Activated T-cell treated with anti-CD3 and anti-CD28 coated beads, Interleukin-2, amount 50 U/mL, for 24 hours (primary cell): ENCODE measurements at regions not wholly inside any gene's neighbourhood (a gene's known extent, or its start where the extent isn't known, plus 50 kb on each side); places are given as distances from the start of the nearest gene placed in this dataset.
"Not testable (repeated sequence)": the region's sequence is repeated elsewhere in the genome, so short reads cannot be mapped to it uniquely, and the experiment has no call there.

Experiments used
- DNase-seq: peaks from one replicate; pipeline ENCODE4 v3.0.0-alpha.2; 2020
- H3K27ac Mint-ChIP-seq: 2 replicates; pipeline ENCODE4 v1.8.0; 2020; ENCODE audit warnings: mild to moderate bottlenecking, mixed read lengths
- H3K27me3 Mint-ChIP-seq: 2 replicates; pipeline ENCODE4 v1.8.0; 2020; ENCODE audit warnings: mixed read lengths
- H3K36me3 Mint-ChIP-seq: 2 replicates; pipeline ENCODE4 v1.8.0; 2020; ENCODE audit warnings: low read depth, mixed read lengths
- H3K4me1 Mint-ChIP-seq: 2 replicates; pipeline ENCODE4 v1.8.0; 2020; ENCODE audit warnings: low read depth, mixed read lengths
- H3K4me3 Mint-ChIP-seq: 2 replicates; pipeline ENCODE4 v1.8.0; 2020; ENCODE audit warnings: mild to moderate bottlenecking, moderate library complexity, mixed read lengths
- H3K9me3 Mint-ChIP-seq: 2 replicates; pipeline ENCODE4 v1.8.0; 2020; ENCODE audit warnings: mixed read lengths

DNA sequence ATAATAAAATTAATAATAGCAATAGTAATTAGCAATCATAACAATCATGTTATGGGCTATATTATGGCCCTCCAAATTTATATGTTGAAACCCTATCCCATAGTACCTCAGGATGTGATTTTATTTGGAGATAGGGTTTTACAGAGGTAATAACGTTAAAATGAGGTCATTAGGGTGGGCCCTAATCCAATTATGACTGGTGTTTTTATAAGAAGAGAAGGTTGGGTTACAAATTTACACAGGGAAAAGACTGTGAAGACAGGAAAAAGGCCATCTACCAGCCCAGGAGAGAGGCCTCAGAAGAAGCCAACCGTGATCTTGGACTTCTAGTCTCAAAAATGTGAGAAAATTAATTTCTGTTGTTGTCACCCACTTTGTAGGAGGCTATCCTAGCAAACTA lies 353.1 kb downstream of the CHL1 start:
- peaks cover 2% of the 10 kb centered on the region for H3K9me3 Mint-ChIP-seq

DNA sequence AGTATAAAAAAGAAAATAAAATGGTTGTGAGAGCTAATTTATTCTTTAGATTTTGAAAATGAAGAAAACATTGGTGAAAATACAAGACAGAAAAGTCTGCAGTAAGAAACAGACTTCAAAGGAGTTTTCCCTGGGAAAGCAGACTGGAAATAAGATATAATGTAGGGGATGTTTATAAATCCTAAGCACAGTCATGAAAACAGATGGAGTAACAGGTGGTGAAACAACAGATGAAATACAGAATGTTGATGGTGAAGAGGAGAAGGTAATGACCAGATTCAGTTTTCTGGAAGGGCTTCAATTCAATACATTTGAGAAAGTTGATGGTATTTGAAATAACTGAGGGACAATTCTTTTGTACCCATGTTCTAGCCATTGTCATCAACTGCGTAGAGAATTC lies 353.9 kb downstream of the CHL1 start:
- Mint-ChIP-seq H3K4me3 (no peak overlapping the region), H3K9me3 (peaks cover 7% of the 10 kb centered on the region), H3K36me3 (no peaks in the 10 kb centered on the region), H3K4me1 (no peaks in the 10 kb centered on the region), H3K27me3 (no peaks in the 10 kb centered on the region), H3K27ac (no peak overlapping the region)
- DNase-seq: no peak

More for the DNA sequence above, 353.1 kb downstream of the CHL1 start:
- Mint-ChIP-seq H3K27ac (no peak overlapping the region), H3K4me3 (no peak overlapping the region), H3K27me3 (no peaks in the 10 kb centered on the region), H3K4me1 (no peaks in the 10 kb centered on the region), H3K36me3 (no peaks in the 10 kb centered on the region)
- no peak for DNase-seq

DNA sequence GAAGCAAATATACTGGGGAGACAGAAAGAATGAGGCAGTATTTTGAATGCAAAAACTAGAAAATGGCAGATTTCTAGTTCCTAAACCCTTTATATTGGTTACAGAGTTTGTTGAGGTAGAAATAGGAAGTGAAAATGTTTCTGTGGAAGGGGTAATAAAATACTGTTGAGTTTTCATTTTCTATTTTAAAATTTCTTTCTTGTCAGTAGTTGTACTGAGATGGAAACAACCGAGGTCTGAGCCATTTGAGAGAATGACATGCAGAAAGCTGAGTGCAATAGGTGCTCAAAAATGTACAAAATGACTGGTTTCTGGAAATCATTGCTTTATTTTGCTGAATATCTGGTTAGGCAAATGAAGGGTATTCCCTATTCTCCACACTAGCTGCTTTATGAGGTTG lies 361.4 kb downstream of the CHL1 start:
- Mint-ChIP-seq H3K4me3 (no peak overlapping the region), H3K27ac (no peak overlapping the region), H3K9me3 (peaks cover 14% of the 10 kb centered on the region), H3K27me3 (no peaks in the 10 kb centered on the region), H3K4me1 (no peaks in the 10 kb centered on the region), H3K36me3 (no peaks in the 10 kb centered on the region)
- DNase-seq: no peak

DNA sequence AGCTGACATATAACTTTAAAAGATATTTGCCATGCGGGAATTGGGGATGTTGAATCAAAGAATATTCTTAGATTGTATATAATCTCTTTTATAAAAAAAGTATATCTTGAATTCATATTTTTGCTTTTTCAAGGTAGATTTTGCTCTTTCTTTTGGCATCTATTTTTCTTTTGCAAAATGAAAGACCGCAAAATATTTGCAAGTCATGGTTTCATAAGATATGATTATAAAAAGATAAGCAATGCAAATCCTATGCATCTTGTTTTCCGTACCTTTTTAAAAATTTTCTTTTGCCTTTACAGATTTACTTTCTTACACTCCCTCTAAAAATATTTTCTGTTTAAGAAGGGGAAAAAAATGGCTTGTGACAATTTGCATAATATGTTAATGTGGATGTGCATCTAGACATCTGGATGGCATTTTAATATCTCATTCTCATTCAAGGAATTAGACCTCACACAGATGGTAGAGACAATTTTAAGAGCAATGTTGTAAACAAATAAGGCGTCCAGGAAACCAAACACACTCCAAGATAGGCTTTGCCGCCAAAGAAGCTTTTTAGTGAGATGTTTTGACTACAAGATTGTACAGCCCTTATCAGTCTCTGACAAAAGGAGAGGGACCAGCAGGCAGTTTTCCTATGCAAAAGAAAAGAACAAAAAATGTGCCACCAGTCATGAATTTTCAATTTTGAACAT lies 371.1 kb downstream of the CHL1 start:
- Mint-ChIP-seq H3K4me3 (no peak overlapping the region), H3K9me3 (no peaks in the 10 kb centered on the region), H3K36me3 (no peaks in the 10 kb centered on the region), H3K27me3 (no peaks in the 10 kb centered on the region), H3K27ac (no peak overlapping the region), H3K4me1 (no peaks in the 10 kb centered on the region)
- no peak for DNase-seq

DNA sequence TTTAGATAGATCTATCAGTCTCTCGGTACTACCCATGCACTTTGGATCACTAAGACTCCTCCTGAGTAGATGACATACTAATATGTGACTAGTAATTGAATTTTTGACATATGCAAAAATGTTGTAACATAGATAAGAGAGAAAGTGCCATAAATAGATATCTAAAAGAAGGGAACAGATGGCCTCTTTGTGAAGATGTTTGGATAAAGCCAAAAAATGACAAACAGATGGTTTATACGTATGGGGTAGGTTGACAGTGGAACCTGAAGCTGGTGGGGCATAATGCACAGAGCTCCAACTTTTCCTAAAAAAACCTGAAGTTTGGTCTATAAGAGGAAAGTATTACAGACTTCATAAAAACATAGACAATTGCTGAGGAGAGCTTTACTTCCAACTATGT lies 383.0 kb downstream of the CHL1 start:
- not testable (repeated sequence) for H3K9me3 Mint-ChIP-seq, H3K4me3 Mint-ChIP-seq, H3K36me3 Mint-ChIP-seq, DNase-seq, H3K27me3 Mint-ChIP-seq, H3K4me1 Mint-ChIP-seq, H3K27ac Mint-ChIP-seq

DNA sequence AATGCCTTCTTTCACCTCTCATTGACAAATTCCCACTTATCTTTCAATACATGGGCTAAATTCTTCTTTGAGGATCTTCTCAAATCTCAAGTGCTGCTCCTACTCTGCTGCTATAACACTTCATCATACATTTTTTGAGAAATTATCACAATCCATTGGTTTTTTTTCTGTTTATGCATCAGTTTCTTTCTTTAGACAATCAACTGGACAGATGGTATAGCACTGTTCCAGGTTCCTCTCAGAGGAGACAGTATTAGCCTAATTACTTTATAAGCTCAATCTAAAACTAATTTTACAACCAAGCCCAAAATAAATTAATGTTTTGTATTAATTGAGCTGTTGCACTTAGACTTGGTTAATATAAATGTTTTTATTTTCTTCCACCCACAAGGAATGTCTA lies 392.5 kb downstream of the CHL1 start:
- H3K27ac Mint-ChIP-seq, H3K4me3 Mint-ChIP-seq, H3K27me3 Mint-ChIP-seq, H3K9me3 Mint-ChIP-seq, H3K4me1 Mint-ChIP-seq, H3K36me3 Mint-ChIP-seq, DNase-seq: not testable (repeated sequence)

DNA sequence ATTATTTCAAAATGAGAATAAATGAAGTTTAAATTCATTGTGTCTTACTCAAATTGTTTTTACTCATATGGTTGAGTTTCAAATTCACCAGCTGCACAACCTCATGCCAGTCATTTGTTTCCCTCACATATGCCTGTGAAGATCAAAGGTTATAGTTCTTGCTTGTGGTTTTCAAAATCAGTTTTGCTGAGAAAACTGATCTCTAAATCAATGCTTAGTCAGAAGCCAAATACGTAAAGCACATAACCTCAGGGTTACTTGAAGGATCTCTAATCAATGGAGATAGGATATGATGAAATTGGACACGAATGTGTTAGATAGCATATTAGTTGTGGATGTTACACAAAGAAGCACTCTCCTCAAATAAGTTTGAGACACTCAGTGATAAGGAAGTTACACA lies 400.7 kb downstream of the CHL1 start:
- not testable (repeated sequence) for H3K36me3 Mint-ChIP-seq, DNase-seq, H3K27ac Mint-ChIP-seq

DNA sequence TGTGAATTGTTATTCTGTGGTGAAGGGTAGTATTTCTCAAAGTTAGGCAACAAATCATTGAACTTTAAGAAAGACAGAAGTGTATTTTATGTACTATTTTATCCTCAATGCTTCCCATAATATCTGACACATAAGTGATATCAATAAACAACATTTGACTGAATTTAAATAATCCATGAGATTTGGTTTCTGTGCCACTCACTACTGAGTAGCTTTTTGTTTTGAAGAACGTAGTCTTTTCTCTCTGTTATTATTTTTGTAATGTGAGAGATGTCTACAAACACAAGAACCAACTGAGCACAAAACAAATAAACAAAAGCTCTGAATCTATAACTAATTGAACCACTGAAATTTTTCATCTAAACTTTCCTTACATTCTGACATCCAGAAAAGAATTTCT lies 401.2 kb downstream of the CHL1 start:
- H3K4me3 Mint-ChIP-seq, H3K9me3 Mint-ChIP-seq, DNase-seq, H3K27ac Mint-ChIP-seq, H3K27me3 Mint-ChIP-seq, H3K4me1 Mint-ChIP-seq, H3K36me3 Mint-ChIP-seq: not testable (repeated sequence)

More for the DNA sequence above, 400.7 kb downstream of the CHL1 start:
- H3K4me3 Mint-ChIP-seq, H3K27me3 Mint-ChIP-seq, H3K4me1 Mint-ChIP-seq, H3K9me3 Mint-ChIP-seq: not testable (repeated sequence)

DNA sequence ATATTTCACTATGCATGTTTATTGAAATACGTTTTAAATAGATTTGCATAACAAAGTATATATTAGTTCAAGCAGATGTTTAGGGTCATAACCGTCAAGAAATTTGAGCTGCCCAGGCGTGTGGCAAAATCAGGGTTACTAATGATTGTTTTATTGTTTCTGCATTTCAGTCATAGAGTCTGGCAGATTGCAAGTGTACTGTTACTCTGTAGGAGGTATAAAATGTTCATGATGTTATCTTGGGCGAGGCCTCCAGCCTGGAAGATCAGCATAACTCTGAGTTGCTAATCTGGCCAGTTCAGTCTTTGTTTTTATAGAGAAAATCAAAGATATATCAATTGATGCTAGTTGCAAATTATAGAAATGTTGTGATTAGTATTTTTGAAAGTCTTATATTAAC lies 410.9 kb downstream of the CHL1 start:
- not testable (repeated sequence) for DNase-seq, H3K4me3 Mint-ChIP-seq, H3K36me3 Mint-ChIP-seq, H3K9me3 Mint-ChIP-seq, H3K4me1 Mint-ChIP-seq, H3K27ac Mint-ChIP-seq, H3K27me3 Mint-ChIP-seq

DNA sequence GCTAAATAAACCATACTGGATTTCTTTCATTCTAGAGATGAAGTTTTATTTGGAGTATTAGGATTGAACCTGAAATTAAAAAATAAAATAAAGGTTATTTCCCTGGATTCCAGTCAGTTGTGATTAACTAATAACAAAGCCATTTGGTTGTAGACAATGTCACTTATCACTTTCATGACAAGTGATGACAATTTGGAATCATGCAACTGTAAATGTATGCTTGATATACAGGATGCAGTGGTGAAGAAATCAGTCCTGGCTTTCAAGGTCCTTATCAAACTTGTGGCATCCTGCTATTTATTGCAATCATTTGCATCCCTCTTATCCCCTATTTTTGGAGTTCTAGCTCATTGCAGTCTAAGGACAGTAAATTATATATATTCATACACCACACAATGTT lies 425.2 kb downstream of the CHL1 start:
- H3K27ac Mint-ChIP-seq: no peak overlapping the region
- no peak overlapping the region for H3K4me3 Mint-ChIP-seq
- no peaks in the 10 kb centered on the region for H3K27me3 Mint-ChIP-seq
- no peaks in the 10 kb centered on the region for H3K9me3 Mint-ChIP-seq
- H3K36me3 Mint-ChIP-seq: no peaks in the 10 kb centered on the region
- H3K4me1 Mint-ChIP-seq: no peaks in the 10 kb centered on the region
- no peak for DNase-seq

DNA sequence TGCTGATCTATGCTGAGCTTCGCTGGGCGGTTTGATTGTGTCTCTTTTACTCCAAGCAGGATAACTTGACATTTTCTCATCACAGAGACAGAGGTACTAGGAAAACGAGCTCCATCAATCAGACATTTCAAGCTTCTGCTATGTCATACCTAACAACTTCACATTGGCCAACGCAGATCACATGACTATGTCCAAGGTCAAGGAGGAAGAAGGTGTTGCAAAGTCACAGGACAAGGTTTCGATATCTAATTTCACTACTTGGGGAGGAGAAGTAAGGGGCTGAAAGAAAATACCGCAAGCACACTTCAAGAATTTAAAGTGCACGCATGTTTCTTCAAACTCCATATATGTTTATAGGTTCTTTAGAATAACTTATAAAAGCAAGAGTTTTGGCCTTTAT lies 425.8 kb downstream of the CHL1 start:
- Mint-ChIP-seq H3K27me3 (no peaks in the 10 kb centered on the region), H3K36me3 (no peaks in the 10 kb centered on the region), H3K9me3 (no peaks in the 10 kb centered on the region), H3K4me3 (no peak overlapping the region), H3K27ac (no peak overlapping the region), H3K4me1 (no peaks in the 10 kb centered on the region)
- DNase-seq: no peak

DNA sequence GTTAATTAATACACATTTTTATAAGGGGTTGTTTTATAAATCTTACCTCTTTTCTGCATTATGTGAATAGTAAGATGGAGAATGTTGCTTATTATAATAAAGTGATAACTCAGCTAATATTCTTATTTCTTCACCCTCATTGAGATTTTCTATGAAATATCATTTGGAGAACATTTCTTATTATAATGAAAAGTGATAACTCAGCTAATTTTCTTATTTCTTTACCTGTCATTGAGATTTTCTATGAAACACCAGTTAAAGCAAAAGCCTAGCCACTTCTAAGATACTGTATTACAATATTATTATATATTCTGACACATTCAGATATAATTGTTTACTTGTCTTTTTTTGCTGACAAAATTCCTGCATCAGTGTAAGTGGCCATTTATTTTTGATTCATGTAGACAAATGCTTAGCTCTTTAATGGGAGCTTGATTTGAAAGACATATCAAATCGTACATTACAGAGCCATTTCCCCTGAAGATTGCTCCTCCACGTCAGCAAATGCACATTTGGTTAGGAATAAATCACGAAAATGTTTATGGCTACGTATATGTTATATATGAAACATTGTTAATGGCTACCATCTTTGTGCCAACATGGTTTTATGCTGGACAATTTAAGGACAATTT lies 427.5 kb downstream of the CHL1 start:
- Mint-ChIP-seq H3K4me3 (no peak overlapping the region), H3K4me1 (no peaks in the 10 kb centered on the region), H3K36me3 (no peaks in the 10 kb centered on the region), H3K9me3 (no peaks in the 10 kb centered on the region), H3K27ac (no peak overlapping the region), H3K27me3 (no peaks in the 10 kb centered on the region)
- DNase-seq: no peak

DNA sequence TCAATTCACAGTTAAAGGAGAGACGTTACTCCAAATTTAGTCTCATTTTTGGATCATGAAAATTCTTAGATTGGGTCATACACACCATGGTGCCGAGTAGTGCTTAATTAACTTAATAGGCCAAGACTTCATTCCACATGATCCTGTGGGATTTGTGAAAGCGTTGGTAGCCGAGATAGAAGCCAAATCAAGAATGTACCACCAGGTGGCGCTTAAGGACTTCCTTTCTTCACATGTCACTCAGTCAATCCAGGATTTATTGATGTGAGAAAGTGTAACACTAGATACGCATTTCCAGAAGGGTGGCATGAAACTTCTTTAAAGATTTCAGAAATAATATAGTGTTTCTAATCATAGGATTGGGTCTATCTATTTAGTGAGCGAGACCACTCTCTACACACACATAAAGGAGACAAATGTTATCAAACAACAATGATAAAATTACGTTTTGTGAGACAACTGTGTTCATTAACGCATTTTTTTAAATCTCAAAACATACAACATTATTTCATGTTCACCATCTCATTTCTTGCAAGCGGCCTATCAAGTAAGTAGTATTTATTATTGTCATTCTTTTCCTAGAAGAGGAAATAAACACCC lies 436.1 kb downstream of the CHL1 start:
- H3K36me3 Mint-ChIP-seq: no peaks in the 10 kb centered on the region
- H3K4me3 Mint-ChIP-seq: no peak overlapping the region
- no peaks in the 10 kb centered on the region for H3K27me3 Mint-ChIP-seq
- DNase-seq: no peak
- no peak overlapping the region for H3K27ac Mint-ChIP-seq
- no peaks in the 10 kb centered on the region for H3K9me3 Mint-ChIP-seq
- H3K4me1 Mint-ChIP-seq: no peaks in the 10 kb centered on the region

DNA sequence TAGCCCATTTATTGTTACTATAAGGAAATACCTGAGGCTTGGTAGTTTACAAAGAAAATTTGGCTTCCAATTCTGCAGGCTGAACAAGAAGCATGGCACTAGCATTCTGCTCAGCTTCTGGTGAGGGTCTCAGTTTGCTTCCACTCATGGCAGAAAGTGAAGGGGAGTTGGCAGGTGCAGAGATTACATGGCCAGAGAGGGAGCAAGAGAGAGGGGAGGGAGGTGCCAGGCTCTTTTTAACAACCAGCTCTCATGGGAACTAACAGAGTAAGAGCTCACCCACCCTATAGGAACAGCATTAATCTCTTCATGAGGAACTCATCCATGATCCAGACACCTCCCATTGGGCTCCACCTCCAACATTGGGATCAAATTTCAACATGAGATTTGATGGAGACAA lies 437.9 kb downstream of the CHL1 start:
- H3K9me3 Mint-ChIP-seq: no peaks in the 10 kb centered on the region
- no peak overlapping the region for H3K4me3 Mint-ChIP-seq
- no peak overlapping the region for H3K27ac Mint-ChIP-seq
- no peaks in the 10 kb centered on the region for H3K36me3 Mint-ChIP-seq
- no peak for DNase-seq
- no peaks in the 10 kb centered on the region for H3K4me1 Mint-ChIP-seq
- no peaks in the 10 kb centered on the region for H3K27me3 Mint-ChIP-seq

DNA sequence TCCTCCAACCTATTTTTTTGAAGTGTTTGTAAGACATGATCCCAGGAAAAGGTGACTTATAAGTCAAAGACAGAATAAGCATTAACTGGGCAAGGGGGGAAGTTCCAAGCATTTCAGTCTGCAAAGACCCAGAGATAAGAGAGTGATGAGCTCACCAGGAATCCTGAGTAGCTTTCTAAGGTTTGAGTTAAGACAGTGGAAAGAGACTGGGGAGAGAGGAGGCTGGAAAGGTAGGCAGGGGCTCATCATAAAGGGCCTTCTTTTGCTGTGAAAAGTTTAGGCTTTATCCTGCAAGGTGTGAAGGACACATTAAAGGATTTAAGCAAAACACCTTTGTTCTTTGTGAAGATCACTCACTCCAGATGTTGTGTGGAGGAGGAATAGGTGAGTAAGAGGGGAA lies 438.8 kb downstream of the CHL1 start:
- no peaks in the 10 kb centered on the region for H3K27me3 Mint-ChIP-seq
- H3K4me1 Mint-ChIP-seq: no peaks in the 10 kb centered on the region
- H3K4me3 Mint-ChIP-seq: no peak overlapping the region
- H3K27ac Mint-ChIP-seq: no peak overlapping the region
- no peaks in the 10 kb centered on the region for H3K9me3 Mint-ChIP-seq
- no peaks in the 10 kb centered on the region for H3K36me3 Mint-ChIP-seq
- no peak for DNase-seq
